Uterus (tissue), 2 donors: ENCODE measurements at regions not wholly inside any gene's neighbourhood (a gene's known extent, or its start where the extent isn't known, plus 50 kb on each side); places are given as distances from the start of the nearest gene placed in this dataset.

Source experiments
- POLR2A ChIP-seq, 2 donors: fragments of 450-650 bp; IDR thresholded peaks; one replicate each; pipeline ENCODE4 v1.6.1; 2016; ENCODE audit warnings: antibody characterized with exemption in 2 of 2, mild to moderate bottlenecking in 1 of 2, moderate library complexity in 1 of 2
- TF ChIP-seq, protein P1 (sequence below), 4 experiments: fragments of 200-600 bp in 2 of 4; fragments of 450-650 bp in 2 of 4; sonication (generic) in 2 of 4; IDR thresholded peaks; one replicate each; pipeline ENCODE4 v1.5.1; 2016 to 2019; ENCODE audit warnings: antibody characterized with exemption in 4 of 4, mild to moderate bottlenecking in 2 of 4, moderate library complexity in 1 of 4

- TF ChIP-seq, protein P1, sequence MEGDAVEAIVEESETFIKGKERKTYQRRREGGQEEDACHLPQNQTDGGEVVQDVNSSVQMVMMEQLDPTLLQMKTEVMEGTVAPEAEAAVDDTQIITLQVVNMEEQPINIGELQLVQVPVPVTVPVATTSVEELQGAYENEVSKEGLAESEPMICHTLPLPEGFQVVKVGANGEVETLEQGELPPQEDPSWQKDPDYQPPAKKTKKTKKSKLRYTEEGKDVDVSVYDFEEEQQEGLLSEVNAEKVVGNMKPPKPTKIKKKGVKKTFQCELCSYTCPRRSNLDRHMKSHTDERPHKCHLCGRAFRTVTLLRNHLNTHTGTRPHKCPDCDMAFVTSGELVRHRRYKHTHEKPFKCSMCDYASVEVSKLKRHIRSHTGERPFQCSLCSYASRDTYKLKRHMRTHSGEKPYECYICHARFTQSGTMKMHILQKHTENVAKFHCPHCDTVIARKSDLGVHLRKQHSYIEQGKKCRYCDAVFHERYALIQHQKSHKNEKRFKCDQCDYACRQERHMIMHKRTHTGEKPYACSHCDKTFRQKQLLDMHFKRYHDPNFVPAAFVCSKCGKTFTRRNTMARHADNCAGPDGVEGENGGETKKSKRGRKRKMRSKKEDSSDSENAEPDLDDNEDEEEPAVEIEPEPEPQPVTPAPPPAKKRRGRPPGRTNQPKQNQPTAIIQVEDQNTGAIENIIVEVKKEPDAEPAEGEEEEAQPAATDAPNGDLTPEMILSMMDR (IDR thresholded peaks at IDR 0.05): no peak
- TF ChIP-seq POLR2A (IDR thresholded peaks at IDR 0.05): no peak
These were observed 228.3 kb downstream of the C1D start for GRCh38 chr2:67834482-67834881.
